GM23338 (cell line): ENCODE measurements at regions not wholly inside any gene's neighbourhood (a gene's known extent, or its start where the extent isn't known, plus 50 kb on each side); places are given as distances from the start of the nearest gene placed in this dataset.
A peak's percentile ranks its signal among the peaks of the same experiment; 100 is the strongest.

ENCODE experiments used
- ATAC-seq: fragments of 200-7000 bp; cut with Tn5 transposase; 3 replicates; pipeline ENCODE4 v1.9.1; 2020
- DNase-seq: peaks from one replicate; pipeline ENCODE4 v3.0.0-alpha.2; 2015; ENCODE audit warnings: low spot score
- H2AFZ ChIP-seq: fragments of 200-600 bp; sonication (generic); 2 replicates; pipeline ENCODE4 v1.8.0; 2016; ENCODE audit warnings: antibody characterized with exemption, mild to moderate bottlenecking, moderate library complexity
- H3F3A ChIP-seq: fragments of 200-600 bp; sonication (generic); replicated peaks from 2 replicates; pipeline ENCODE4 v1.8.0; 2017; ENCODE audit warnings: antibody characterized with exemption, mixed run types, low read depth
- H3K27ac ChIP-seq: fragments of 200-600 bp; sonication (generic); 2 replicates; pipeline ENCODE4 v1.6.1; 2016; ENCODE audit warnings: low read depth
- H3K27me3 ChIP-seq: fragments of 200-600 bp; sonication (generic); 2 replicates; pipeline ENCODE4 v1.8.0; 2016; ENCODE audit warnings: mild to moderate bottlenecking, mixed run types, moderate library complexity; ENCODE audit not compliant: insufficient read depth
- H3K36me3 ChIP-seq: fragments of 200-600 bp; sonication (generic); 2 replicates; pipeline ENCODE4 v1.8.0; 2016; ENCODE audit warnings: mild to moderate bottlenecking; ENCODE audit not compliant: insufficient read depth
- H3K4me1 ChIP-seq: fragments of 200-600 bp; sonication (generic); 2 replicates; pipeline ENCODE4 v1.8.0; 2016; ENCODE audit warnings: mild to moderate bottlenecking, moderate library complexity; ENCODE audit not compliant: insufficient read depth
- H3K4me2 ChIP-seq: fragments of 200-600 bp; sonication (generic); 2 replicates; pipeline ENCODE4 v1.7.1; 2017; ENCODE audit warnings: mixed run types
- H3K4me3 ChIP-seq: fragments of 200-600 bp; sonication (generic); 2 replicates; pipeline ENCODE4 v1.6.1; 2016; ENCODE audit warnings: mixed run types
- H3K79me2 ChIP-seq: fragments of 200-600 bp; sonication (generic); replicated peaks from 2 replicates; pipeline ENCODE4 v1.8.0; 2017; ENCODE audit warnings: mild to moderate bottlenecking; ENCODE audit not compliant: insufficient read depth
- H3K9me2 ChIP-seq: fragments of 200-600 bp; sonication (generic); 2 replicates; pipeline ENCODE4 v1.8.0; 2017; ENCODE audit not compliant: insufficient read depth
- H4K20me1 ChIP-seq: fragments of 200-600 bp; sonication (generic); replicated peaks from 2 replicates; pipeline ENCODE4 v1.8.0; 2017; ENCODE audit warnings: mild to moderate bottlenecking; ENCODE audit not compliant: insufficient read depth
- H3K27ac Mint-ChIP-seq: 2 replicates; pipeline ENCODE4 v1.8.0; 2020; ENCODE audit warnings: inconsistent platforms, mild to moderate bottlenecking, moderate library complexity, mixed read lengths
- H3K27me3 Mint-ChIP-seq: 3 replicates; pipeline ENCODE4 v1.8.0; 2022; ENCODE audit warnings: low read depth, mild to moderate bottlenecking, moderate library complexity, mixed read lengths, inconsistent platforms; ENCODE audit not compliant: insufficient read depth, poor library complexity
- H3K36me3 Mint-ChIP-seq: 3 replicates; pipeline ENCODE4 v1.8.0; 2021; ENCODE audit warnings: low read depth, mild to moderate bottlenecking, inconsistent platforms, moderate library complexity, mixed read lengths
- H3K4me1 Mint-ChIP-seq: 3 replicates; pipeline ENCODE4 v1.8.0; 2020; ENCODE audit warnings: mild to moderate bottlenecking, inconsistent platforms, mixed read lengths
- H3K4me3 Mint-ChIP-seq: 3 replicates; pipeline ENCODE4 v1.8.0; 2021; ENCODE audit warnings: moderate library complexity, mild to moderate bottlenecking, inconsistent platforms, mixed read lengths
- H3K9me3 Mint-ChIP-seq: 3 replicates; pipeline ENCODE4 v1.8.0; 2020; ENCODE audit warnings: moderate library complexity, mild to moderate bottlenecking, inconsistent platforms, mixed read lengths
- CREB1 ChIP-seq: fragments of 250-450 bp; sonication (Bioruptor Pico); IDR thresholded peaks from 2 replicates; pipeline ENCODE4 v1.5.0; 2020; ENCODE audit warnings: low read depth, mild to moderate bottlenecking, moderate library complexity
- CTCF ChIP-seq, 2 experiments: fragments of 200-600 bp in 1 of 2; sonication (generic) in 1 of 2; conservative IDR thresholded peaks; 2 replicates each; pipeline versions ENCODE4 v1.5.1 to v1.6.1; 2016 to 2017; ENCODE audit warnings: antibody characterized with exemption in 2 of 2, low read depth in 2 of 2, mild to moderate bottlenecking in 2 of 2, moderate library complexity in 1 of 2
- ETS1 ChIP-seq: IDR thresholded peaks from 2 replicates; pipeline ENCODE4 v1.6.1; 2016; ENCODE audit warnings: antibody characterized with exemption
- EZH2 ChIP-seq: fragments of 200-600 bp; sonication (generic); IDR thresholded peaks from one replicate; pipeline ENCODE4 v1.8.0; 2017; ENCODE audit warnings: antibody characterized with exemption, mild to moderate bottlenecking, low read depth; ENCODE audit not compliant: unreplicated experiment
- JUNB ChIP-seq: IDR thresholded peaks from one replicate; pipeline ENCODE4 v1.6.1; 2016; ENCODE audit warnings: antibody characterized with exemption; ENCODE audit not compliant: unreplicated experiment
- REST ChIP-seq: IDR thresholded peaks from one replicate; pipeline ENCODE4 v1.6.1; 2018; ENCODE audit warnings: antibody characterized with exemption; ENCODE audit not compliant: unreplicated experiment
- STAT1 ChIP-seq: IDR thresholded peaks from one replicate; pipeline ENCODE4 v1.6.1; 2016; ENCODE audit warnings: antibody characterized with exemption; ENCODE audit not compliant: unreplicated experiment
- ZNF114 ChIP-seq: fragments of 250-450 bp; sonication (Bioruptor Pico); IDR thresholded peaks from 2 replicates; pipeline ENCODE4 v1.5.0; 2020; ENCODE audit warnings: mild to moderate bottlenecking, moderate library complexity
- ZNF331 ChIP-seq: fragments of 250-450 bp; sonication (Bioruptor Pico); IDR thresholded peaks from 2 replicates; pipeline ENCODE4 v1.5.0; 2020; ENCODE audit warnings: low read depth, mild to moderate bottlenecking, moderate library complexity
- ZNF462 ChIP-seq: fragments of 250-450 bp; sonication (Bioruptor Pico); IDR thresholded peaks from 2 replicates; pipeline ENCODE4 v1.5.0; 2020; ENCODE audit warnings: mild to moderate bottlenecking, moderate library complexity

GRCh38 chr19:27796540-27796939 lies 1416.4 kb downstream of the UQCRFS1 start (continued):
- TF ChIP-seq CTCF (conservative IDR thresholded peaks at IDR 0.05; ENCODE audit: low read depth in 2 of 2): no peak

GRCh38 chr19:27796073-27796472 lies 1416.9 kb downstream of the UQCRFS1 start:
- no peak overlapping the region for H3K27ac Mint-ChIP-seq
- Histone ChIP-seq H3K4me2 (no peak overlapping the region), H2AFZ (no peak overlapping the region), H3K27ac (no peak overlapping the region), H3K79me2 (peaks cover 49% of the 10 kb centered on the region), H3K9me2 (no peaks in the 10 kb centered on the region), H3K4me3 (no peak overlapping the region), H3K4me1 (peaks cover 5% of the 10 kb centered on the region; the same call in 1 of the 2 replicates), H3K27me3 (no peaks in the 10 kb centered on the region), H3F3A (no peaks in the 10 kb centered on the region), H4K20me1 (no peaks in the 10 kb centered on the region; the same call in 1 of the 2 replicates), H3K36me3 (peaks cover 5% of the 10 kb centered on the region; the same call in 1 of the 2 replicates)
- peaks cover 7% of the 10 kb centered on the region; the same call in 2 of the 3 replicates for H3K9me3 Mint-ChIP-seq
- peaks cover 4% of the 10 kb centered on the region for H3K4me1 Mint-ChIP-seq
- H3K4me3 Mint-ChIP-seq: peak overlapping the region; percentile 29; the same call in 1 of the 3 replicates
- TF ChIP-seq REST (no peak), ETS1 (no peak), CREB1 (CRISPR knock-in tag) (no peak), ZNF114 (CRISPR knock-in tag) (no peak), ZNF331 (CRISPR knock-in tag) (no peak), STAT1 (no peak), JUNB (no peak), ZNF462 (CRISPR knock-in tag) (no peak), EZH2 (no peak), CTCF (conservative IDR thresholded peaks at IDR 0.05; ENCODE audit: low read depth in 2 of 2) (no peak)
- no peak for ATAC-seq
- peaks cover 14% of the 10 kb centered on the region for H3K27me3 Mint-ChIP-seq
- peaks cover 37% of the 10 kb centered on the region for H3K36me3 Mint-ChIP-seq
- DNase-seq: no peak
